ENCODE measurements at regions not wholly inside any gene's neighbourhood (a gene's known extent, or its start where the extent isn't known, plus 50 kb on each side); places are given as distances from the start of the nearest gene placed in this dataset.
A peak's percentile ranks its signal among the peaks of the same experiment; 100 is the strongest.
"Not testable (repeated sequence)": the region's sequence is repeated elsewhere in the genome, so short reads cannot be mapped to it uniquely, and the experiment has no call there.

DNA sequence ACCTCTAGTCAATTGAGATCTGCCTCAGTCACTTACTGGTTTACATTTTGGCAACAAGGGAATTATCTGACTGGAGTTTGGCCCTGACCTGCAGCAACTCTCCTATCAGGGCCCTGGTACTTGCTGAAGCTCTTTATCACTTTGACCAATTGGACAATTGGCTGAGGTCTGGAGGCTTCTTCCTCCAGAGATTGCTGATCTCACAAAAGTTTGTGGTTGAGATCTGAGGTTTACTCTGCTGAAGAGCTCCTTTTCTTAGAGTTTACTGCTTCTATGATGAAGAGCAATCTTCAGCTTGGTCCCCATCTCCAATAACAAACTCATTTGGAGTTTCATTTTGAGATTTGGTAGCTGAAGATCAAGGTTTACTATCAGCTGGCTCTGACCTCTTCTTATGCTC is 276.9 kb upstream of the SGCG start:
- in situ Hi-C loops (cut with HindIII; ENCODE audit: low pct_unique_long_range_greater_than_20kb, low sequenced_read_pairs) (no loop called here), intact Hi-C loops (cut with micrococcal nuclease; ENCODE audit: unreplicated experiment) (no loop called here)
- ChIA-PET POLR2A (no interaction called here), CTCF (no interaction called here)
- H3K4me3 ChIP-seq (ENCODE audit: low read depth in 2 of 2, low read length in 2 of 2): no peak overlapping the region
- no peak for TF ChIP-seq SIN3A (IDR thresholded peaks at IDR 0.05; ENCODE audit: borderline replicate concordance, insufficient read depth, low read depth, low read length)
- TF ChIP-seq, protein P1, sequence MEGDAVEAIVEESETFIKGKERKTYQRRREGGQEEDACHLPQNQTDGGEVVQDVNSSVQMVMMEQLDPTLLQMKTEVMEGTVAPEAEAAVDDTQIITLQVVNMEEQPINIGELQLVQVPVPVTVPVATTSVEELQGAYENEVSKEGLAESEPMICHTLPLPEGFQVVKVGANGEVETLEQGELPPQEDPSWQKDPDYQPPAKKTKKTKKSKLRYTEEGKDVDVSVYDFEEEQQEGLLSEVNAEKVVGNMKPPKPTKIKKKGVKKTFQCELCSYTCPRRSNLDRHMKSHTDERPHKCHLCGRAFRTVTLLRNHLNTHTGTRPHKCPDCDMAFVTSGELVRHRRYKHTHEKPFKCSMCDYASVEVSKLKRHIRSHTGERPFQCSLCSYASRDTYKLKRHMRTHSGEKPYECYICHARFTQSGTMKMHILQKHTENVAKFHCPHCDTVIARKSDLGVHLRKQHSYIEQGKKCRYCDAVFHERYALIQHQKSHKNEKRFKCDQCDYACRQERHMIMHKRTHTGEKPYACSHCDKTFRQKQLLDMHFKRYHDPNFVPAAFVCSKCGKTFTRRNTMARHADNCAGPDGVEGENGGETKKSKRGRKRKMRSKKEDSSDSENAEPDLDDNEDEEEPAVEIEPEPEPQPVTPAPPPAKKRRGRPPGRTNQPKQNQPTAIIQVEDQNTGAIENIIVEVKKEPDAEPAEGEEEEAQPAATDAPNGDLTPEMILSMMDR (IDR thresholded peaks at IDR 0.05): no peak
- TF ChIP-seq TCF7L2 (IDR thresholded peaks at IDR 0.05; ENCODE audit: low read depth, low read length): no peak
- no peak for TF ChIP-seq POLR2AphosphoS5 (IDR thresholded peaks at IDR 0.05; ENCODE audit: low read depth, low read length)
- TF ChIP-seq, protein P2, sequence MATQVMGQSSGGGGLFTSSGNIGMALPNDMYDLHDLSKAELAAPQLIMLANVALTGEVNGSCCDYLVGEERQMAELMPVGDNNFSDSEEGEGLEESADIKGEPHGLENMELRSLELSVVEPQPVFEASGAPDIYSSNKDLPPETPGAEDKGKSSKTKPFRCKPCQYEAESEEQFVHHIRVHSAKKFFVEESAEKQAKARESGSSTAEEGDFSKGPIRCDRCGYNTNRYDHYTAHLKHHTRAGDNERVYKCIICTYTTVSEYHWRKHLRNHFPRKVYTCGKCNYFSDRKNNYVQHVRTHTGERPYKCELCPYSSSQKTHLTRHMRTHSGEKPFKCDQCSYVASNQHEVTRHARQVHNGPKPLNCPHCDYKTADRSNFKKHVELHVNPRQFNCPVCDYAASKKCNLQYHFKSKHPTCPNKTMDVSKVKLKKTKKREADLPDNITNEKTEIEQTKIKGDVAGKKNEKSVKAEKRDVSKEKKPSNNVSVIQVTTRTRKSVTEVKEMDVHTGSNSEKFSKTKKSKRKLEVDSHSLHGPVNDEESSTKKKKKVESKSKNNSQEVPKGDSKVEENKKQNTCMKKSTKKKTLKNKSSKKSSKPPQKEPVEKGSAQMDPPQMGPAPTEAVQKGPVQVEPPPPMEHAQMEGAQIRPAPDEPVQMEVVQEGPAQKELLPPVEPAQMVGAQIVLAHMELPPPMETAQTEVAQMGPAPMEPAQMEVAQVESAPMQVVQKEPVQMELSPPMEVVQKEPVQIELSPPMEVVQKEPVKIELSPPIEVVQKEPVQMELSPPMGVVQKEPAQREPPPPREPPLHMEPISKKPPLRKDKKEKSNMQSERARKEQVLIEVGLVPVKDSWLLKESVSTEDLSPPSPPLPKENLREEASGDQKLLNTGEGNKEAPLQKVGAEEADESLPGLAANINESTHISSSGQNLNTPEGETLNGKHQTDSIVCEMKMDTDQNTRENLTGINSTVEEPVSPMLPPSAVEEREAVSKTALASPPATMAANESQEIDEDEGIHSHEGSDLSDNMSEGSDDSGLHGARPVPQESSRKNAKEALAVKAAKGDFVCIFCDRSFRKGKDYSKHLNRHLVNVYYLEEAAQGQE (IDR thresholded peaks at IDR 0.05; ENCODE audit: insufficient read depth in 1 of 2, low read depth in 2 of 2, low read length in 1 of 2): no peak
- DNase-seq (ENCODE audit: low read depth, low spot score) (no peak), ATAC-seq (no peak)
- no peaks in the 10 kb centered on the region for H3K36me3 ChIP-seq (ENCODE audit: control insufficient read depth, insufficient read depth, low read length)
- no peaks in the 10 kb centered on the region for H3K27me3 ChIP-seq (ENCODE audit: control insufficient read depth, insufficient read depth, low read length)
- H3K4me1 ChIP-seq (ENCODE audit: control insufficient read depth, insufficient read depth, low read length): no peaks in the 10 kb centered on the region
- H3K27ac ChIP-seq (ENCODE audit: low read length): no peak overlapping the region
- no TSS peak for BruUV-seq (replicated peaks)
- no peaks in the 10 kb centered on the region; the same call in 1 of the 2 replicates for H3K9me3 ChIP-seq (ENCODE audit: control insufficient read depth, insufficient read depth, low read depth, low read length)

DNA sequence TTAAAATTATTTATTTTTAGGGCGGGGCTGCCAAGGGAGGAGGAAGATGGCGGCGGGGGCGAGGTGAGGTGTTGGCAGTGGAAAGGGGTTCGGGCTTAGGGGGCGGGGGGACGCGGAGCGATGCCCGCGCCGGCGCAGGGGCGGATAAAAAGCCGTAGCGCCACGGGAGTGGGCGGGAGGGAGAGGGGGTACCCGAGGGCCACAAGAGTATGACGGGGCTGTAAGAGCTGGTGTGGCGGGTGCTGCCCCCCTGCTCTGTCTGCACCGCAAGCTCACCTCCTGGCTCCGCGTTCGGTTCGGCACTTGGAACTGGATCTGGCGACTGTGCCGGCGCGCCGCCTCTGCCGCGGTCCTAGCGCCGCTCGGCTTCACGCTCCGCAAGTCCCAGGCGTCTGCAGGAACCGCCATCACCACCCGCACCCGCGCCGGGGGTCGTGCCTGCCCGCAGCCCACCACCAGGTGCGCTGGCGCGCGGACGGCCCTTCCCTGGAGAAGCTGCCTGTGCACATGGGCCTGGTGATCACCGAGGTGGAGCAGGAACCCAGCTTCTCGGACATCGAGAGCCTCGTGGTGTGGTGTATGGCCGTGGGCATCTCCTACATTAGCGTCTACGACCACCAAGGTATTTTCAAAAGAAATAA is 265.2 kb upstream of the SGCG start:
- TF ChIP-seq TCF7L2 (IDR thresholded peaks at IDR 0.05; ENCODE audit: low read depth, low read length): peak; percentile 70; the same call in 1 of the 2 replicates
- TF ChIP-seq SIN3A (IDR thresholded peaks at IDR 0.05; ENCODE audit: borderline replicate concordance, insufficient read depth, low read depth, low read length): no peak
- ATAC-seq (peak; percentile 87), DNase-seq (ENCODE audit: low read depth, low spot score) (no peak)
- intact Hi-C loops (cut with micrococcal nuclease; ENCODE audit: unreplicated experiment): no loop called here
- H3K27ac ChIP-seq (ENCODE audit: low read length): no peak overlapping the region
- no peaks in the 10 kb centered on the region for H3K9me3 ChIP-seq (ENCODE audit: control insufficient read depth, insufficient read depth, low read depth, low read length)
- in situ Hi-C loops (cut with HindIII; ENCODE audit: low pct_unique_long_range_greater_than_20kb, low sequenced_read_pairs): no loop called here
- no TSS peak for BruUV-seq (replicated peaks)
- H3K4me1 ChIP-seq (ENCODE audit: control insufficient read depth, insufficient read depth, low read length): no peaks in the 10 kb centered on the region
- ChIA-PET POLR2A (no interaction called here), CTCF (no interaction called here)
- H3K36me3 ChIP-seq (ENCODE audit: control insufficient read depth, insufficient read depth, low read length): no peaks in the 10 kb centered on the region
- H3K4me3 ChIP-seq (ENCODE audit: low read depth in 2 of 2, low read length in 2 of 2): peak overlapping the region; percentile 45 to 55
- no peaks in the 10 kb centered on the region for H3K27me3 ChIP-seq (ENCODE audit: control insufficient read depth, insufficient read depth, low read length)

DNA sequence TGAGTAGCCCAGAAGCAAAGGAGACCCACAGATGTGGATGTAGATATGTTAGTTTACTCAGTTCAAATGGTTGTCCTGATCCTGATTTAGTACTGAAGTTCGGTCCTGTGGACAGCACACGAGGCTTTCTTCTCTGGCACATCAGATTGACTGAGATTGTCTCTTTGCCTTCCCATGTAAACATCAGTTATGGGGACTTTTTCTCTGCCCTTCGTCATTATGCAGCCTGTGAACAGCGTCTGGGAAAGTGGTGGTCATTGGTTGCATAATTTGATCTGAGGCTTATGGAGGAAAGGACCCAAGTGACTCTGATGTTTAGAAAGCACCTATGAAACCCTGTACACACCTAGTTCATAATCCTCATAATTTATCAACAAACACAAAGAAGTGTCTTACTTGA is 264.5 kb upstream of the SGCG start:
- H3K9me3 ChIP-seq (ENCODE audit: control insufficient read depth, insufficient read depth, low read depth, low read length); H3K36me3 ChIP-seq (ENCODE audit: control insufficient read depth, insufficient read depth, low read length); POLR2A ChIA-PET; intact Hi-C loops (cut with micrococcal nuclease; ENCODE audit: unreplicated experiment); CTCF ChIA-PET; H3K4me1 ChIP-seq (ENCODE audit: control insufficient read depth, insufficient read depth, low read length); BruUV-seq (replicated peaks); ATAC-seq; H3K27me3 ChIP-seq (ENCODE audit: control insufficient read depth, insufficient read depth, low read length); in situ Hi-C loops (cut with HindIII; ENCODE audit: low pct_unique_long_range_greater_than_20kb, low sequenced_read_pairs); DNase-seq (ENCODE audit: low read depth, low spot score); H3K27ac ChIP-seq (ENCODE audit: low read length); H3K4me3 ChIP-seq (ENCODE audit: low read depth in 2 of 2, low read length in 2 of 2): not testable (repeated sequence)
